HG03064 (cell line): ENCODE measurements at regions not wholly inside any gene's neighbourhood (a gene's known extent, or its start where the extent isn't known, plus 50 kb on each side); places are given as distances from the start of the nearest gene placed in this dataset.

ENCODE experiments used
- ATAC-seq: cut with Tn5 transposase; IDR thresholded peaks from one replicate; pipeline ENCODE4 v1.9.1; 2021; ENCODE audit warnings: low read depth; ENCODE audit not compliant: unreplicated experiment

GRCh38 chr5:89297066-89297465 lies 414.1 kb upstream of the MEF2C start:
- no peak for ATAC-seq

GRCh38 chr5:89293810-89294209 lies 410.8 kb upstream of the MEF2C start:
- ATAC-seq, result no peak

GRCh38 chr5:89292487-89292886 lies 409.5 kb upstream of the MEF2C start:
- no peak for ATAC-seq

GRCh38 chr5:89289604-89290003 lies 406.6 kb upstream of the MEF2C start:
- no peak for ATAC-seq

- ATAC-seq, result no peak
Measured at GRCh38 chr5:89287964-89288363, 405.0 kb upstream of the MEF2C start.

GRCh38 chr5:89286320-89286719 lies 403.3 kb upstream of the MEF2C start:
- ATAC-seq, result no peak

GRCh38 chr5:89283728-89284493 lies 400.9 kb upstream of the MEF2C start:
- no peak for ATAC-seq

GRCh38 chr5:89282554-89283510 lies 399.8 kb upstream of the MEF2C start:
- ATAC-seq, result no peak

- no peak for ATAC-seq
Measured at GRCh38 chr5:89281766-89282553, 399.0 kb upstream of the MEF2C start.

- ATAC-seq, result no peak
Measured at GRCh38 chr5:89281211-89281610, 398.2 kb upstream of the MEF2C start.

GRCh38 chr5:89280103-89281037 lies 397.4 kb upstream of the MEF2C start:
- ATAC-seq, result no peak

- ATAC-seq, result no peak
Measured at GRCh38 chr5:89279391-89280036, 396.5 kb upstream of the MEF2C start.

- no peak for ATAC-seq
Measured at GRCh38 chr5:89277816-89278215, 394.8 kb upstream of the MEF2C start.

GRCh38 chr5:89276566-89277305 lies 393.8 kb upstream of the MEF2C start:
- ATAC-seq, result no peak

- no peak for ATAC-seq
Measured at GRCh38 chr5:89275066-89275855, 392.3 kb upstream of the MEF2C start.

GRCh38 chr5:89273289-89273688 lies 390.3 kb upstream of the MEF2C start:
- no peak for ATAC-seq

- ATAC-seq, result no peak
Measured at GRCh38 chr5:89270901-89271300, 387.9 kb upstream of the MEF2C start.

GRCh38 chr5:89269721-89270120 lies 386.7 kb upstream of the MEF2C start:
- no peak for ATAC-seq
